H1 (cell line): ENCODE measurements at regions not wholly inside any gene's neighbourhood (a gene's known extent, or its start where the extent isn't known, plus 50 kb on each side); places are given as distances from the start of the nearest gene placed in this dataset.

Source experiments
- CTCF ChIA-PET: fragments of 300-600 bp; sonication (Branson Sonifier 250); formaldehyde crosslinking; loops from one replicate; lab custom pipeline; 2021; ENCODE audit not compliant: partially characterized antibody; lab: Charles Lee
- POLR2A ChIA-PET: fragments of 300-600 bp; sonication (Branson Sonifier 250); formaldehyde crosslinking; loops from one replicate; lab custom pipeline; 2021; ENCODE audit warnings: inconsistent platforms; ENCODE audit not compliant: partially characterized antibody; lab: Charles Lee
- DNase-seq, 2 experiments: peaks; one replicate each; pipeline versions ENCODE4 v3.0.0 to v3.0.0-alpha.2; 2010 to 2022; ENCODE audit warnings: low spot score in 2 of 2, low read depth in 1 of 2, mixed read lengths in 1 of 2
- FAIRE-seq: peaks from 2 replicates; lab custom pipeline; 2011; peaks lifted over from hg19 to GRCh38; lab: Jason Lieb, UNC
- H2AFZ ChIP-seq: 2 replicates; pipeline ENCODE4 v1.8.1; 2012; ENCODE audit warnings: low read length, inconsistent platforms
- H2AK5ac ChIP-seq: 2 replicates; pipeline ENCODE4 v1.6.1; 2013; ENCODE audit warnings: low read depth, low read length
- H2BK120ac ChIP-seq: replicated peaks from 2 replicates; pipeline ENCODE3; 2013; ENCODE audit warnings: low read depth, low read length, inconsistent platforms
- H2BK12ac ChIP-seq: 2 replicates; pipeline ENCODE4 v1.6.1; 2013; ENCODE audit warnings: low read depth, low read length
- H2BK15ac ChIP-seq: 2 replicates; pipeline ENCODE4 v1.6.1; 2013; ENCODE audit warnings: low read length
- H2BK20ac ChIP-seq: 2 replicates; pipeline ENCODE4 v1.6.1; 2013; ENCODE audit warnings: low read length
- H2BK5ac ChIP-seq: 2 replicates; pipeline ENCODE4 v1.6.1; 2013; ENCODE audit warnings: low read depth, low read length
- H3K14ac ChIP-seq: 2 replicates; pipeline ENCODE4 v1.6.1; 2013; ENCODE audit warnings: inconsistent platforms; ENCODE audit not compliant: insufficient read length
- H3K18ac ChIP-seq: 2 replicates; pipeline ENCODE4 v1.6.1; 2013; ENCODE audit warnings: low read length; ENCODE audit errors: extremely low read depth
- H3K23ac ChIP-seq: 2 replicates; pipeline ENCODE4 v1.6.1; 2013; ENCODE audit warnings: inconsistent platforms; ENCODE audit not compliant: insufficient read length
- H3K23me2 ChIP-seq: 2 replicates; pipeline ENCODE4 v1.6.1; 2013; ENCODE audit warnings: low read depth, low read length
- H3K27ac ChIP-seq: 2 replicates; pipeline ENCODE4 v1.6.1; 2011; ENCODE audit warnings: low read depth, low read length, inconsistent platforms
- H3K27me3 ChIP-seq, 4 experiments: replicated peaks in 1 of 4; 1 replicate in 1 of 4; 2 replicates in 3 of 4; pipeline versions ENCODE4 v1.6.1 to v1.8.1; 2011 to 2013; ENCODE audit warnings: low read length in 3 of 4, mild to moderate bottlenecking in 3 of 4, inconsistent platforms in 2 of 4, mixed read lengths in 2 of 4, moderate library complexity in 1 of 4; ENCODE audit not compliant: control insufficient read depth in 3 of 4, insufficient read depth in 3 of 4; ENCODE audit errors: extremely low read depth in 1 of 4
- H3K36me3 ChIP-seq, 4 experiments: 2 replicates each; pipeline versions ENCODE4 v1.6.1 to v1.8.1; 2011 to 2013; ENCODE audit warnings: mild to moderate bottlenecking in 4 of 4, low read length in 3 of 4, moderate library complexity in 2 of 4, control low read depth in 1 of 4, inconsistent platforms in 1 of 4; ENCODE audit not compliant: insufficient read depth in 4 of 4, control insufficient read depth in 2 of 4
- H3K4ac ChIP-seq: replicated peaks from 2 replicates; pipeline ENCODE3; 2013; ENCODE audit warnings: low read length, low read depth, mixed read lengths, inconsistent platforms; ENCODE audit not compliant: insufficient read length
- H3K4me1 ChIP-seq, 4 experiments: replicated peaks in 1 of 4; 1 replicate in 1 of 4; 2 replicates in 3 of 4; pipeline versions ENCODE4 v1.6.1 to v1.8.1; 2011 to 2013; ENCODE audit warnings: low read length in 3 of 4, inconsistent platforms in 2 of 4, mixed read lengths in 1 of 4; ENCODE audit not compliant: insufficient read depth in 4 of 4, control insufficient read depth in 3 of 4
- H3K4me2 ChIP-seq, 2 experiments: 2 replicates each; pipeline versions ENCODE4 v1.6.1 to v1.8.1; 2011 to 2013; ENCODE audit warnings: low read depth in 2 of 2, low read length in 2 of 2, control low read depth in 1 of 2, inconsistent platforms in 1 of 2, mild to moderate bottlenecking in 1 of 2; ENCODE audit not compliant: insufficient read depth in 1 of 2
- H3K4me3 ChIP-seq, 4 experiments: fragments of 200-600, 300-600 bp in 1 of 4; sonication (generic), shearing (Covaris generic), sonication (Bioruptor Twin) in 1 of 4; 2 replicates each; pipeline versions ENCODE4 v1.5.1 to v1.8.1; 2011 to 2016; ENCODE audit warnings: low read length in 4 of 4, low read depth in 3 of 4, control low read depth in 2 of 4, inconsistent platforms in 2 of 4, mild to moderate bottlenecking in 2 of 4, mixed read lengths in 1 of 4, moderate library complexity in 1 of 4; ENCODE audit not compliant: insufficient read depth in 2 of 4; ENCODE audit errors: extremely low read depth in 1 of 4
- H3K56ac ChIP-seq: replicated peaks from 2 replicates; pipeline ENCODE3; 2013; ENCODE audit warnings: low read depth, mild to moderate bottlenecking, mixed read lengths, low read length, inconsistent platforms; ENCODE audit not compliant: insufficient read length
- H3K79me1 ChIP-seq: 2 replicates; pipeline ENCODE4 v1.6.1; 2013; ENCODE audit warnings: low read depth, low read length, control low read depth
- H3K79me2 ChIP-seq, 2 experiments: 2 replicates each; pipeline versions ENCODE4 v1.6.1 to v1.8.1; 2012 to 2013; ENCODE audit warnings: low read length in 2 of 2, mild to moderate bottlenecking in 2 of 2, inconsistent platforms in 1 of 2; ENCODE audit not compliant: insufficient read depth in 2 of 2, control insufficient read depth in 1 of 2
- H3K9ac ChIP-seq, 4 experiments: replicated peaks in 1 of 4; 1 replicate in 1 of 4; 2 replicates in 3 of 4; pipeline versions ENCODE4 v1.6.1 to v1.8.1; 2011 to 2013; ENCODE audit warnings: low read depth in 3 of 4, low read length in 3 of 4, control low read depth in 2 of 4, mild to moderate bottlenecking in 2 of 4, moderate library complexity in 2 of 4, inconsistent platforms in 1 of 4; ENCODE audit errors: extremely low read depth in 1 of 4
- H3K9me3 ChIP-seq, 2 experiments: 2 replicates each; pipeline versions ENCODE4 v1.6.1 to v1.8.1; 2012 to 2013; ENCODE audit warnings: mild to moderate bottlenecking in 2 of 2, moderate library complexity in 2 of 2, control low read depth in 1 of 2, inconsistent platforms in 1 of 2, low read depth in 1 of 2, low read length in 1 of 2, mixed read lengths in 1 of 2; ENCODE audit not compliant: insufficient read depth in 2 of 2
- H4K20me1 ChIP-seq, 2 experiments: replicated peaks in 1 of 2; 2 replicates each; pipeline versions ENCODE3 to v1.8.1; 2011 to 2013; ENCODE audit warnings: inconsistent platforms in 2 of 2, low read length in 2 of 2, mild to moderate bottlenecking in 1 of 2; ENCODE audit not compliant: insufficient read depth in 2 of 2, control insufficient read depth in 1 of 2
- H4K5ac ChIP-seq: 2 replicates; pipeline ENCODE4 v1.6.1; 2013; ENCODE audit warnings: low read length, low read depth, mixed read lengths, inconsistent platforms; ENCODE audit not compliant: insufficient read length
- H4K8ac ChIP-seq: 2 replicates; pipeline ENCODE4 v1.8.0; 2013; ENCODE audit warnings: mild to moderate bottlenecking, moderate library complexity, low read length, inconsistent platforms; ENCODE audit not compliant: insufficient read depth; ENCODE audit errors: extremely low read depth
- H4K91ac ChIP-seq: replicated peaks from 2 replicates; pipeline ENCODE3; 2013; ENCODE audit warnings: low read length, mixed read lengths, inconsistent platforms; ENCODE audit not compliant: insufficient read length
- BCL11A ChIP-seq, 2 experiments: IDR thresholded peaks; one replicate each; pipeline ENCODE4 v1.6.1; 2011; ENCODE audit warnings: low read depth in 2 of 2, low read length in 2 of 2, mild to moderate bottlenecking in 2 of 2
- EGR1 ChIP-seq: IDR thresholded peaks from 2 replicates; pipeline ENCODE4 v1.6.1; 2011; ENCODE audit warnings: low read depth, low read length, borderline replicate concordance
- EZH2 ChIP-seq: fragments of 200-600 bp; sonication (generic); IDR thresholded peaks from 2 replicates; pipeline ENCODE4 v1.7.1; 2012; ENCODE audit warnings: low read depth, mild to moderate bottlenecking, moderate library complexity, low read length, inconsistent platforms; ENCODE audit not compliant: severe bottlenecking
- GABPA ChIP-seq: IDR thresholded peaks from 2 replicates; pipeline ENCODE4 v1.6.1; 2011; ENCODE audit warnings: mild to moderate bottlenecking, low read length, moderate library complexity, borderline replicate concordance; ENCODE audit not compliant: insufficient read depth
- HDAC6 ChIP-seq: IDR thresholded peaks from one replicate; pipeline ENCODE4 v1.7.1; 2012; ENCODE audit warnings: low read depth, mild to moderate bottlenecking, inconsistent platforms, low read length, moderate library complexity
- JUND ChIP-seq: IDR thresholded peaks from 2 replicates; pipeline ENCODE4 v1.6.1; 2011; ENCODE audit warnings: mild to moderate bottlenecking, improper control_type of control experiment, low read length
- KDM1A ChIP-seq: fragments of 200-600, 300-600 bp; sonication (generic); IDR thresholded peaks from 2 replicates; pipeline ENCODE4 v1.7.1; 2016; ENCODE audit warnings: mild to moderate bottlenecking, low read length, borderline replicate concordance
- MAFK ChIP-seq: IDR thresholded peaks from 2 replicates; pipeline ENCODE4 v1.6.1; 2012; ENCODE audit warnings: low read depth, mild to moderate bottlenecking, improper control_type of control experiment, low read length
- YY1 ChIP-seq: IDR thresholded peaks from 2 replicates; pipeline ENCODE4 v1.6.1; 2011; ENCODE audit warnings: low read depth, mild to moderate bottlenecking, low read length
- WGBS, 2 experiments: shearing (Covaris generic) in 1 of 2; methylation state at CpG; one replicate each; pipeline versions ENCODE4 v1.1.6 to v1.1.7; 2013 to 2015; ENCODE audit warnings: low lambda C conversion rate in 2 of 2, mixed read lengths in 2 of 2, inconsistent platforms in 1 of 2, low coverage in 1 of 2, missing lambda C conversion rate in 1 of 2; ENCODE audit not compliant: insufficient replicate concordance in 2 of 2, insufficient coverage in 1 of 2, insufficient read length in 1 of 2; ENCODE audit errors: extremely low coverage in 1 of 2, missing lambda C conversion rate in 1 of 2; 5-methylcytosine and 5-hydroxymethylcytosine counted together
- TF ChIP-seq, protein P1 (sequence below), 3 experiments: IDR thresholded peaks; 1 replicate in 2 of 3; 2 replicates in 1 of 3; pipeline versions ENCODE4 v1.5.1 to v1.6.1; 2011; ENCODE audit warnings: low read length in 3 of 3, mild to moderate bottlenecking in 3 of 3, inconsistent platforms in 2 of 3, low read depth in 1 of 3, moderate library complexity in 1 of 3; ENCODE audit not compliant: insufficient read depth in 1 of 3; ENCODE audit errors: control extremely low read depth in 1 of 3

DNA sequence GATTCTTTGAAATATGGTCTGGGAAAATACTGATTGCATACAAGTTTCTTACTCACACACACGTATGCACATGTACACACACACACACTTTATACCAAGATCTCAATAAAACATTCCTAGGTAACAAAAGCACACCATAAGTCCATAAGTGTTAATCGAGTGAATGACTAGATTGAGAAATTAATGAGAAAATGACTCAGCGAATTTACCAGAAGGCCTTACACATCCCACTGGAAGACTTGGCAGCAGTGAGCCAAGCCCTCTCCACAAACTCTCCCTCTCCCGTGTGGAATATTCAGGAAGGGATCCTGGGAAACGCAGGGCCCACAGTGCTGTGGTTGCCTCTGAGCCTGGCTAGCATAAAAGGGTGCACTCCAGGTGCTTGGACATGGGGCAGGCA lies 227.2 kb downstream of the LY86 start:
- TF ChIP-seq, protein P1, sequence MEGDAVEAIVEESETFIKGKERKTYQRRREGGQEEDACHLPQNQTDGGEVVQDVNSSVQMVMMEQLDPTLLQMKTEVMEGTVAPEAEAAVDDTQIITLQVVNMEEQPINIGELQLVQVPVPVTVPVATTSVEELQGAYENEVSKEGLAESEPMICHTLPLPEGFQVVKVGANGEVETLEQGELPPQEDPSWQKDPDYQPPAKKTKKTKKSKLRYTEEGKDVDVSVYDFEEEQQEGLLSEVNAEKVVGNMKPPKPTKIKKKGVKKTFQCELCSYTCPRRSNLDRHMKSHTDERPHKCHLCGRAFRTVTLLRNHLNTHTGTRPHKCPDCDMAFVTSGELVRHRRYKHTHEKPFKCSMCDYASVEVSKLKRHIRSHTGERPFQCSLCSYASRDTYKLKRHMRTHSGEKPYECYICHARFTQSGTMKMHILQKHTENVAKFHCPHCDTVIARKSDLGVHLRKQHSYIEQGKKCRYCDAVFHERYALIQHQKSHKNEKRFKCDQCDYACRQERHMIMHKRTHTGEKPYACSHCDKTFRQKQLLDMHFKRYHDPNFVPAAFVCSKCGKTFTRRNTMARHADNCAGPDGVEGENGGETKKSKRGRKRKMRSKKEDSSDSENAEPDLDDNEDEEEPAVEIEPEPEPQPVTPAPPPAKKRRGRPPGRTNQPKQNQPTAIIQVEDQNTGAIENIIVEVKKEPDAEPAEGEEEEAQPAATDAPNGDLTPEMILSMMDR (IDR thresholded peaks at IDR 0.05; ENCODE audit: control extremely low read depth in 1 of 3, insufficient read depth in 1 of 3, low read depth in 1 of 3, low read length in 3 of 3) = no peak
- TF ChIP-seq BCL11A (IDR thresholded peaks at IDR 0.05; ENCODE audit: low read depth in 2 of 2, low read length in 2 of 2) (no peak), MAFK (no peak), HDAC6 (no peak), EZH2 (no peak), EGR1 (no peak), YY1 (no peak), KDM1A (no peak), GABPA (no peak), JUND (no peak)
- TF ChIP-seq, all 59 proteins: peak for 0
- no peaks in the 10 kb centered on the region for H3K79me1 ChIP-seq
- H2BK15ac ChIP-seq = no peak overlapping the region
- POLR2A ChIA-PET = interaction anchor here (1.0 kb wide), 1 partner anchor 189 kb away, joined by 3 read pairs; no protein-coding TSS in a partner anchor
- H4K91ac ChIP-seq = peak overlapping the region; percentile 29
- WGBS, 2 experiments = 85% methylated on average over 5 of the region's 5 CpGs; no CpG with 5 or more reads in 1 of the 2 experiments
- H3K9me3 ChIP-seq = no peaks in the 10 kb centered on the region
- CTCF ChIA-PET = interaction anchor here (1.0 kb wide), 1 partner anchor 12 kb away, joined by 3 read pairs; no protein-coding TSS in a partner anchor
- H2BK5ac ChIP-seq = no peak overlapping the region; the same call in 1 of the 2 replicates
- no peak overlapping the region for H3K23ac ChIP-seq
- peaks cover under 1 to 8% (median 4%) of the 10 kb centered on the region in 4 experiments for H3K4me1 ChIP-seq
- H2BK20ac ChIP-seq = no peak overlapping the region; the same call in 1 of the 2 replicates
- no peak for DNase-seq
- H2BK12ac ChIP-seq = no peak overlapping the region; the same call in 1 of the 2 replicates
- no peak overlapping the region for H2BK120ac ChIP-seq
- no peak for FAIRE-seq
- no peaks in the 10 kb centered on the region for H4K20me1 ChIP-seq
- H3K36me3 ChIP-seq = no peaks in the 10 kb centered on the region
- H4K5ac ChIP-seq = no peak overlapping the region
- H2AFZ ChIP-seq = no peak overlapping the region
- no peak overlapping the region for H3K4ac ChIP-seq
- H3K23me2 ChIP-seq = no peaks in the 10 kb centered on the region
- peak overlapping the region; percentile 14; the same call in 1 of the 2 replicates for H4K8ac ChIP-seq
- H3K56ac ChIP-seq = no peak overlapping the region
- no peak overlapping the region for H3K4me3 ChIP-seq
- no peak overlapping the region for H3K27ac ChIP-seq
- H3K18ac ChIP-seq = no peak overlapping the region
- no peak overlapping the region for H3K14ac ChIP-seq
- no peaks in the 10 kb centered on the region for H3K79me2 ChIP-seq
- no peaks in the 10 kb centered on the region for H3K27me3 ChIP-seq
- H2AK5ac ChIP-seq = no peak overlapping the region
- H3K4me2 ChIP-seq = no peak overlapping the region
- H3K9ac ChIP-seq = no peak overlapping the region
